ENCODE measurements at regions not wholly inside any gene's neighbourhood (a gene's known extent, or its start where the extent isn't known, plus 50 kb on each side); places are given as distances from the start of the nearest gene placed in this dataset.

GRCh38 chr16:64096689-64097088 is 1025.2 kb downstream of the CDH11 start:
- Mint-ChIP-seq H3K27me3 (ENCODE audit: low read depth) (no peaks in the 10 kb centered on the region), H3K4me1 (peaks cover 4% of the 10 kb centered on the region in 2 experiments), H3K36me3 (ENCODE audit: insufficient read depth in 1 of 3, low read depth in 3 of 3) (no peaks in the 10 kb centered on the region), H3K4me3 (no peak overlapping the region), H3K27ac (no peak overlapping the region), H3K9me3 (no peaks in the 10 kb centered on the region)
- Histone ChIP-seq H3K4me2 (ENCODE audit: insufficient read depth, insufficient read length, low read length) (no peak overlapping the region), H3K4me1 (ENCODE audit: insufficient read depth, low read length) (no peaks in the 10 kb centered on the region; the same call in 1 of the 2 replicates), H4K91ac (ENCODE audit: insufficient read length, low read depth, low read length) (no peak overlapping the region), H3K23ac (ENCODE audit: insufficient read length, low read depth, low read length) (no peak overlapping the region), H3K9me3 (ENCODE audit: control insufficient read depth, low read depth, low read length) (no peaks in the 10 kb centered on the region), H2BK12ac (ENCODE audit: insufficient read length, low read depth, low read length) (no peak overlapping the region), H2BK5ac (ENCODE audit: insufficient read length, low read length) (no peak overlapping the region), H2BK20ac (ENCODE audit: low read depth, low read length, poor library complexity, severe bottlenecking) (no peak overlapping the region), H3K27ac (ENCODE audit: insufficient read length, low read depth, low read length) (no peak overlapping the region), H3K56ac (ENCODE audit: insufficient read length, low read depth, low read length) (no peak overlapping the region), H3K79me1 (ENCODE audit: insufficient read depth, low read depth, low read length, poor library complexity, severe bottlenecking) (no peaks in the 10 kb centered on the region), H3K4ac (ENCODE audit: low read depth, low read length) (no peak overlapping the region), H2AK5ac (ENCODE audit: insufficient read length, low read length) (no peak overlapping the region), H3T11ph (ENCODE audit: low read length) (no peak overlapping the region), H4K5ac (ENCODE audit: insufficient read length, low read depth, low read length) (no peak overlapping the region), H2BK15ac (ENCODE audit: low read depth, low read length) (no peak overlapping the region), H3K9ac (ENCODE audit: extremely low read depth, insufficient read length, low read length) (no peak overlapping the region), H4K8ac (replicated peaks; ENCODE audit: insufficient read length, low read depth, low read length) (no peak overlapping the region), H4K20me1 (ENCODE audit: control insufficient read depth, insufficient read depth, insufficient read length) (no peaks in the 10 kb centered on the region), H3K18ac (ENCODE audit: insufficient read length, low read depth, low read length) (no peak overlapping the region), H3K23me2 (ENCODE audit: insufficient read length, low read depth, low read length, poor library complexity, severe bottlenecking) (no peaks in the 10 kb centered on the region), H2AFZ (ENCODE audit: low read length) (no peak overlapping the region), H3K27me3 (ENCODE audit: insufficient read depth, low read length) (no peaks in the 10 kb centered on the region), H2BK120ac (ENCODE audit: low read depth, low read length, poor library complexity, severe bottlenecking) (no peak overlapping the region), H3K79me2 (ENCODE audit: insufficient read depth, low read length) (no peaks in the 10 kb centered on the region), H3K14ac (ENCODE audit: insufficient read depth, low read length) (no peak overlapping the region)
- no peak for TF ChIP-seq CTCF (conservative IDR thresholded peaks at IDR 0.05)
- DNase-seq, result no peak
- no CpG with 5 or more reads among the region's 1 CpG for WGBS (ENCODE audit: extremely low coverage, insufficient read length, low lambda C conversion rate)

Data from H9 (cell line).